ENCODE measurements at regions not wholly inside any gene's neighbourhood (a gene's known extent, or its start where the extent isn't known, plus 50 kb on each side); places are given as distances from the start of the nearest gene placed in this dataset.
A peak's percentile ranks its signal among the peaks of the same experiment; 100 is the strongest.

DNA sequence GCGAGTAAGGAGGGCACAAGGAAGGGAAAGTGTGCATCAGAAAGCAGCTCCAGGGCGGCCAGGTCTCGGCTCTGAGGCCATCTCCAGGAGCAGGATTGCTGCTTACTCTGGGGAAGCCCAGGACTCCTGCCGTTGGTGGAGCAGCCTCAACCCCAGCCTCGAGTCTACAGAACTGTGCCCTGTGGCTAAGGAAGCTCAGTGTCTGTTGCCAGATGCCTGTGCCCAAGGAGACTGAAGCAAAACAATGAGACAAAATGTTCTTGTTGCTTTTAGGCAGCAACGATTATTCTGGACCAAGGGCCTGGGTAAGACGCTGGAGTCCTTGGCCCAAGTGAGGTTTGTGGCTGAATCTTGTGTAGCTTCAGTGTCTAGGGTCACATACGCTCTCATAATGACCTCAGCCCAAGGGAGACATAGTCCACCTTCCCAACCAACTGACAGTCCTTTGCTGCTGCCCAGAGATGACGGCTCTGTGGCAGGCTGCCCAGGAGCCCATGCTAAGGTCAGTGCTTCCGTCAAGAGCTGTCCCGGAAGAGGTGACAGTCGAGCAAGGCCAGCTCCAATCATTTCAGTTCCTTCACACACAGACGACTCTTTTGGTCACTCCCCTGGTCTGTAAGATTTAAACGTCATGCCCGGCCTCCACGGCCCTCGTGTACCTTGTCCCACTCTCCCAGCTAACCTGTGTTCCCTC, 223.8 kb downstream of the TTC32 start:
- WGBS: 46% methylated on average over 17 of the region's 17 CpGs
- Histone ChIP-seq H3K27ac (ENCODE audit: low read length) (peak overlapping the region; percentile 89), H3K27me3 (ENCODE audit: control insufficient read depth, insufficient read depth) (no peaks in the 10 kb centered on the region), H3K9me3 (ENCODE audit: control insufficient read depth, low read length) (no peaks in the 10 kb centered on the region), H3K4me1 (ENCODE audit: control insufficient read depth, insufficient read depth, low read length) (peaks cover 4% of the 10 kb centered on the region), H3K4me3 (ENCODE audit: low read length) (no peak overlapping the region)
- peak; percentile 87 to 92 (median 91) for DNase-seq
- peak; percentile 89 to 92 for ATAC-seq
- intact Hi-C loops (cut with DNase I): loop anchor here in 1 of 4 donors (2.0 kb wide), 1 partner anchor 125 kb away; no protein-coding TSS in a partner anchor

DNA sequence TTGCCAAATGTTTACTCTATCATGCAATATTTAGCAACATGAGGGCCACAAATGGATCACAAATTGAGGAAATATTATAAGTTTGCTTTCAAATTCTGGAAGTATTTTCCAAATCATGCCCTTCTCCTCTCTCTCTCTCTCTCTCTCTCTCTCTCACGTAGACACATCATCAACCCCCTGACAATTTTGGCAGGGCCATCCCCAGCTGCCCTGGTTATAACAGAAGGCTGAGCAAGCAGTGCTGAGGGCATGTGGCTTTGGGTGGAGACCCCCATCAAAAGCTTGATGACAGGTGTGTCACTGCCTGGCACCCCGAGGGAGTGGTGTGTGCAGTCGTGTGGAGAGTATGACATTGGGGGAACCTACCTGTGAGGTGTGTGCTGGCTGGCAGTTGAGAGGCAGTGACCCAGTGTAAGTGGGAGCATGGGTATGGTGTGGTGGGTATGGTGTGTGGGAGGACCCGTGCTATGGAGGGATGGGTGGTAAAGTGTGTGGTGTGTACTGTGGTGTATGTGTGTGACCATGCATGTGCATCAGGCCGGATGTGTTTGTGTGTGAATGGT, 224.5 kb downstream of the TTC32 start:
- ATAC-seq (peak; percentile 2 to 14), DNase-seq (no peak)
- Histone ChIP-seq H3K27me3 (ENCODE audit: control insufficient read depth, insufficient read depth) (no peaks in the 10 kb centered on the region), H3K27ac (ENCODE audit: low read length) (no peak overlapping the region), H3K4me3 (ENCODE audit: low read length) (no peak overlapping the region), H3K4me1 (ENCODE audit: control insufficient read depth, insufficient read depth, low read length) (peaks cover 4% of the 10 kb centered on the region), H3K9me3 (ENCODE audit: control insufficient read depth, low read length) (no peaks in the 10 kb centered on the region)
- intact Hi-C loops (cut with DNase I): no loop called here
- WGBS: 88% methylated on average over 5 of the region's 5 CpGs

DNA sequence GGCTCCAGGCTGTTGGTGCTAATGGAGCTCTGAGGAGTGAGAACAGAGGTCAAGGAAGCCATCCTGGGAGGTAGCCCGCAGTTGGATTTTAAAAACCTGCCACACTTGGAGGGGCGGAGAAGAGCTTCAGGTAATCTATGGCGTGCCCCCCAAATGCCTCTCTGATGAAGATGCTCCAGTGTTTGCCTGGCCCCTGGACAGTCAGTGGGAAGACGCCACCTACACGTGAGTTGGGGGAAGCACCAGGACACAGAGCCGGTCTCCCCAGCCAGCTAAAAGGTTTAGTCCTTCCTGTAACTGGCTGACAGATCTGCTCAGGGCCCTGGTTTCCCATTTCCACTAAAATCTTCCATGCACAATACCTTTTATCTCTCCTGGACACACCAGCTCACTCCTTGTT, 225.0 kb downstream of the TTC32 start:
- no peak overlapping the region for H3K27ac ChIP-seq (ENCODE audit: low read length)
- intact Hi-C loops (cut with DNase I): no loop called here
- DNase-seq: no peak
- H3K27me3 ChIP-seq (ENCODE audit: control insufficient read depth, insufficient read depth): no peaks in the 10 kb centered on the region
- peaks cover 4% of the 10 kb centered on the region for H3K4me1 ChIP-seq (ENCODE audit: control insufficient read depth, insufficient read depth, low read length)
- WGBS: 78% methylated on average over 6 of the region's 6 CpGs
- no peak for ATAC-seq
- no peak overlapping the region for H3K4me3 ChIP-seq (ENCODE audit: low read length)
- H3K9me3 ChIP-seq (ENCODE audit: control insufficient read depth, low read length): no peaks in the 10 kb centered on the region

DNA sequence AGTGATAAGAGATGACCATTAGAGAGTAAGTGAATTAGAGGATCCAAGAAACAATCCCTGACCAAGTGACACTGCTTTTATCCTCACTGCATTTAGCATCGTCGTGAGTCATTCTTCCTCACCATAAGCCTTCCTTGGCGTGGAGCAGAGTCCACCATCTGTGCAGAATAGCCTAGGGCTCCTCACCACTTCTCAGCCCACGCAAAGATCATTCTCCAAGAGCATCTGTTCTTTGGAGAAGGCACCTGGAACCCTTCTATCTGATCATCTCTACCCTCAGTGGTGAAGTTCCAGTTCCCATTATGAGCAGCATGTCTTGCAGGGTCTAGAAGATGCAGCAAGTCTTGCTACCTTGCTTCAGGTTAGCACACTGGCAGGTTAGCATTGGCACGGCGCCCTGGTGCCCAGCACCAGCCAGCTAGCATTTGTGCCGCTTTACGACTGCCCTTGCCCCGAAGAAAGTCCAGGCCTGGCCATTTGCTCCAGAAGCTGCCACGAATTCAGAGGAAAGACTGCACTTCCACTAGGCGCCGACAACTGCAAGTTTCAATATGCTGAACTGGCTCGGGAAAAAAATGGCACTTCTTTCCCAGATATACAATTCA, 225.8 kb downstream of the TTC32 start:
- intact Hi-C loops (cut with DNase I): no loop called here
- 89% methylated on average over 13 of the region's 13 CpGs for WGBS
- no peak overlapping the region for H3K27ac ChIP-seq (ENCODE audit: low read length)
- ATAC-seq (no peak), DNase-seq (no peak)
- no peaks in the 10 kb centered on the region for H3K27me3 ChIP-seq (ENCODE audit: control insufficient read depth, insufficient read depth)
- H3K4me1 ChIP-seq (ENCODE audit: control insufficient read depth, insufficient read depth, low read length): peaks cover 4% of the 10 kb centered on the region
- H3K4me3 ChIP-seq (ENCODE audit: low read length): no peak overlapping the region
- H3K9me3 ChIP-seq (ENCODE audit: control insufficient read depth, low read length): no peaks in the 10 kb centered on the region

DNA sequence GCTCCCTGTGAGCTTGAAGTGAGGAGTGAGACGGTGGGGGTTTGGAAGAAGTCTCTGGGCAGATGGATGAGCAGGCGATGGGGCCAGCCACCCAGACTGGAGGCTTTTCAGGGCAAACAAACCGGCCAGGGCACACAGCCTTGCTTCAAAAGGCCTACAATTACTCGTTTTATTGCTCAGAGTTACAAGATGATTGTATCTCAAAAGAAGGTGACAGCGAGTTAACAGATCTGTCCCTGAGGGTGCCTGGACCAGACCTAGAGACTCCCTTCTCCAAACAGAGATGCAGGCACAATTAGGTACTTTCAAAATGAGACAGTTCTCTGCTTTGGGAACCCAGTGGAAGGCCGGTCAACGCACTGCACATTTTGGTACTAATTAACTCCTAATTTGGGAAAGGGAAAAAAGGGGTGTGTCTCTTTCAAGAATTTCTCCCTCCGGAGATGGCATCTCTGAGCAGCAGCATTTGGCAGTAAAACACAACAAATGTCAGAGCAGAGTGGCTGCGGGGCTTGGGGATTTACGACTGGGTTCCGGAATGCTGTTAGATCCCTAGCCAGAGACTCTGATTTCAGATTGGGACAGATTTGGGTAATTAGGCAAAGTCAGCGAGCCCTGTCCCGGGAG, 226.7 kb downstream of the TTC32 start:
- WGBS: 64% methylated on average over 13 of the region's 13 CpGs
- H3K9me3 ChIP-seq (ENCODE audit: control insufficient read depth, low read length): no peaks in the 10 kb centered on the region
- H3K27me3 ChIP-seq (ENCODE audit: control insufficient read depth, insufficient read depth): no peaks in the 10 kb centered on the region
- intact Hi-C loops (cut with DNase I): no loop called here
- no peak overlapping the region for H3K4me3 ChIP-seq (ENCODE audit: low read length)
- peaks cover 4% of the 10 kb centered on the region for H3K4me1 ChIP-seq (ENCODE audit: control insufficient read depth, insufficient read depth, low read length)
- DNase-seq (no peak), ATAC-seq (no peak)
- H3K27ac ChIP-seq (ENCODE audit: low read length): no peak overlapping the region

DNA sequence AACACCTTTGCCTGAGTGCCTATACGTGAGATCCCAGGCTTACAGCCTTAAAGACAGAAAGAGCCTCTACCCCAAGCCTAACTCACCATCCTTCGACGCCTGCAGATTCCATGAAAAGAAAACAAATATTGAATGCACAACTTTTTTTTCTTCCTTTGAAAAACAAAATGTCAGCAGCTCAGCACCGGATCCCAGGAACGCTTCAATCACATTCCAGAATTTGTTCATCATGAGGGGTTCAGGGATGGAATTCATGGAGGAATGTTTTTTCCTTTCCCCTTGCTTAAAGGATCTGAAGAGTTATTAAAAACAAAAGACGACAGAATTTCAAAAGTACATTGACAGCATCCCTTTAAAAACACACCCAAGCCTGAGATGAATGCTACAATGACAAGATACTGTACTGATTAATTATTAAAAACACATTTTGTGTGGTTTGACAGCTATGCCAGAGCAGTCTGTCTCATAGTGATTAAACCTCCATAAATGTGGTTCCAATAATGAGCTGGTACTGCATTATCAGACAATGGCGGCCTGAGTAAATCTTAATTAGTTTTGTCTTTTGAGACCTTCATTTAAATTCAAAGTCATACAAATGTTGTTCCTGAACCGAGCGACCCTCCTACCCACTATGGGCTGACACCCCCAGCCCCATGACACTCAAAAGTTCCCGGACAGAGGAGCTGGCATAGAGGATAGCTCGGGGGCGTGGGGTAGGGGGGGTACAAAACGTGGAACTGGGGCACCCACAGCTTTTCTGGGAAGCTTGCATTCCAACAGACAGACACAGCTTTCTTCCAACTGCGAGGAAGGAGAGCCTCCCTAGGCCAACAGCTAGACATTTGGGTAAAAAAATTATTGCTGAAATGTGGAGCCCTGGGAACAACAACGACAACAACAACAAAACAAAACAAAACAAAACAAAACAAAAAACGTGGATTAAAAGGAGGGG, 227.5 kb downstream of the TTC32 start:
- ATAC-seq (no peak), DNase-seq (no peak)
- intact Hi-C loops (cut with DNase I): no loop called here
- H3K4me1 ChIP-seq (ENCODE audit: control insufficient read depth, insufficient read depth, low read length): peaks cover 4% of the 10 kb centered on the region
- no peaks in the 10 kb centered on the region for H3K27me3 ChIP-seq (ENCODE audit: control insufficient read depth, insufficient read depth)
- H3K4me3 ChIP-seq (ENCODE audit: low read length): no peak overlapping the region
- H3K27ac ChIP-seq (ENCODE audit: low read length): no peak overlapping the region
- WGBS: 79% methylated on average over 16 of the region's 16 CpGs
- no peaks in the 10 kb centered on the region for H3K9me3 ChIP-seq (ENCODE audit: control insufficient read depth, low read length)

DNA sequence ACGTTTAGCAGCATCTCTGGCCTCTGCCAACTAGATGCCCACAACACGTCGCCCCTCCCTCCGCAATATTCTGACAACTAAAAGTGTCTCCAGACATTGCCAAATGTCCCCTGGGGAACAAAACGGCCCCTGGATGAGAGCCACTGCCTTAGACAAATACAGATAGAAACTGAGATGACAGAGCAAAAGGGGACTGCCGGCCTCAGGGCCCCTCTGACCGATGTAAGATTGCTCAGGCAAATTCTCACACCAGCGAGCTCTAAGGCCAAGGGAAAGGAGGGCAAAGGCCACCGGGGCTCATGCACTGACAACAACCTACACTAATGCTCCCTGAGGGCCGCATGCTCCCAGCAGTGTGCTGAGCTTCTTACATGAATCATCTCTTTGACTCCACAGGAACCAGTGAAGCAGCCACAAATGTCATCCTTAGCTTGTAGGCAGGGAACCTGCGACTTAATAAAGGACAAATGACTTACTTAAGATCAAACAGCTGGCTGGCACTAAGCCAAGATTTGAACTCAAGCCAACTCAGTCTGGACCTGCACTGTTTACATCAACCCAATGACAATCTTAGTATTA, 228.5 kb downstream of the TTC32 start:
- intact Hi-C loops (cut with DNase I): no loop called here
- Histone ChIP-seq H3K9me3 (ENCODE audit: control insufficient read depth, low read length) (no peaks in the 10 kb centered on the region), H3K4me1 (ENCODE audit: control insufficient read depth, insufficient read depth, low read length) (peaks cover 4% of the 10 kb centered on the region), H3K27ac (ENCODE audit: low read length) (peak overlapping the region; percentile 53), H3K4me3 (ENCODE audit: low read length) (no peak overlapping the region), H3K27me3 (ENCODE audit: control insufficient read depth, insufficient read depth) (no peaks in the 10 kb centered on the region)
- DNase-seq (peak in 2 of 3 donors; percentile 42 to 74), ATAC-seq (peak; percentile 27 to 53)
- WGBS: 42% methylated on average over 11 of the region's 11 CpGs

DNA sequence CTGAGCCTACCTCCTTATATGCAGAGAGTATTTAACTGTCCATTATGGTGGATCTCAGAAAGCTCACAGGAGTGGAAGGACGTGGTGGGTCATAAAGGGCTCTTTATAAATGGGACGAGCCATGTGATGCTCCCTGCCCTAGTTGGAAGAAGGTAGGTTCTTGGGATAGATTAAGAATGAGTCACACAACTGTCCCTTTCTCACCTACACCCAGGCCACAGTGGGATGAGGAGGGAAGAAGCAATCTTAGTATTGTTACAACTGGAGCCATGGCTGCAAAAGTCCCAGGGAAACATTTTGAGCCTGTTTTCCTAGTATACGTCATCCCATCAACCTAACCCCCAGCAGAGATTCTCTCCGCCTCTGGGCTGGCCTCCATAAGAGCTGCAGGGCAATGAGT, 229.9 kb downstream of the TTC32 start:
- Histone ChIP-seq H3K4me1 (ENCODE audit: control insufficient read depth, insufficient read depth, low read length) (no peaks in the 10 kb centered on the region), H3K9me3 (ENCODE audit: control insufficient read depth, low read length) (no peaks in the 10 kb centered on the region), H3K4me3 (ENCODE audit: low read length) (no peak overlapping the region), H3K27ac (ENCODE audit: low read length) (no peak overlapping the region), H3K27me3 (ENCODE audit: control insufficient read depth, insufficient read depth) (no peaks in the 10 kb centered on the region)
- intact Hi-C loops (cut with DNase I): no loop called here
- 93% methylated on average over 4 of the region's 4 CpGs for WGBS
- ATAC-seq: no peak
- no peak for DNase-seq

DNA sequence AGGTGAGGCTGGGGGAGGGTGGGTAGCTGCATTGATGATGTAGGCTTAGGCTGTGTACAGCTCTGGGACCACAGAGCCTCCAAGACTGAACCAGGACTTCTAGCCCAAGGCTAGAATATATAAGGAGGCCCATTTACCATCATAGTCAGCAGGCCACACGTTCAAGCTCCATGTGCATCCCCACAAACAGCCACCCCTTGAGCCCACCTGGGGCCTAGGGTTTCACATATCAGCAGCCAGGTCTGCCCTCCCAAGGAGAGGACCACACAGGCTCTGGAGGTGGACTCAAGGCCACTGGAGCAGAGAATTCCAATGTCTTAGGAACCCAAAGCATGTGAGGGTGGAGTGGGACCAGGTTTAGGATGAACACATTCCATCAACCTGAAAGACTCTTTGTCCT, 230.5 kb downstream of the TTC32 start:
- 86% methylated on average over 1 of the region's 1 CpG for WGBS
- H3K4me1 ChIP-seq (ENCODE audit: control insufficient read depth, insufficient read depth, low read length): no peaks in the 10 kb centered on the region
- no peak overlapping the region for H3K27ac ChIP-seq (ENCODE audit: low read length)
- no peak overlapping the region for H3K4me3 ChIP-seq (ENCODE audit: low read length)
- H3K9me3 ChIP-seq (ENCODE audit: control insufficient read depth, low read length): no peaks in the 10 kb centered on the region
- no peaks in the 10 kb centered on the region for H3K27me3 ChIP-seq (ENCODE audit: control insufficient read depth, insufficient read depth)
- ATAC-seq: no peak
- no peak for DNase-seq
- intact Hi-C loops (cut with DNase I): no loop called here

DNA sequence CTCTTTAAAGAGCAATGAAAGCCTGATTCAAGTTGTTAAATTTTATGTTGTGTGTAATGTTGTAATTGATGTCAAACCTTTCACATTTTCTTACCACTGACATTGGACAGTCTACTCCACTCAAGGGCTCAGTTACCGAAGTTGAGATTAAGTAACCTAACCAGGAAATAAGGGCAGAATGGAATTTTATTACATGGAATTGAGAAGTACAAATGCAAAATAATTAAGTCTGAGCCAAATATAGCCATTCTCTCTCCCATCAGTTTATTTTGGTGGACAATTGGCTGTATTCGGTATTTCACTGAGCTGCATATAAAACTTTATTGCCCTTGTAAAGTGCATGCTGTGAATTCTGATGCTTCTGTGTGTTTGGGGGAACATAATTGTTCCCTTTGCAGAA, 231.5 kb downstream of the TTC32 start:
- intact Hi-C loops (cut with DNase I): no loop called here
- Histone ChIP-seq H3K4me1 (ENCODE audit: control insufficient read depth, insufficient read depth, low read length) (no peaks in the 10 kb centered on the region), H3K4me3 (ENCODE audit: low read length) (no peak overlapping the region), H3K9me3 (ENCODE audit: control insufficient read depth, low read length) (no peaks in the 10 kb centered on the region), H3K27ac (ENCODE audit: low read length) (no peak overlapping the region), H3K27me3 (ENCODE audit: control insufficient read depth, insufficient read depth) (no peaks in the 10 kb centered on the region)
- 87% methylated on average over 2 of the region's 2 CpGs for WGBS
- DNase-seq: no peak
- no peak for ATAC-seq

Measured in right cardiac atrium (tissue), 5 donors.